Neutrophil (primary cell): ENCODE measurements at regions not wholly inside any gene's neighbourhood (a gene's known extent, or its start where the extent isn't known, plus 50 kb on each side); places are given as distances from the start of the nearest gene placed in this dataset.
"Not testable (repeated sequence)": the region's sequence is repeated elsewhere in the genome, so short reads cannot be mapped to it uniquely, and the experiment has no call there.

Experiments
- H3K27ac ChIP-seq: fragments of 200-600 bp; sonication (generic); 2 replicates; pipeline ENCODE4 v1.5.1; 2016; ENCODE audit warnings: mild to moderate bottlenecking, moderate library complexity
- H3K27me3 ChIP-seq: fragments of 200-600 bp; sonication (generic); 2 replicates; pipeline ENCODE4 v1.6.0; 2016; ENCODE audit warnings: mild to moderate bottlenecking
- H3K36me3 ChIP-seq: fragments of 200-600 bp; sonication (generic); 2 replicates; pipeline ENCODE4 v1.5.1; 2017
- H3K4me1 ChIP-seq, 2 experiments: fragments of 200-600 bp in 1 of 2; sonication (generic) in 1 of 2; 1 replicate in 1 of 2; 2 replicates in 1 of 2; pipeline versions ENCODE4 v1.5.1 to v1.6.1; 2013 to 2016; ENCODE audit warnings: low read depth in 1 of 2, low read length in 1 of 2, mild to moderate bottlenecking in 1 of 2, moderate library complexity in 1 of 2; ENCODE audit not compliant: control insufficient read depth in 1 of 2, insufficient read depth in 1 of 2
- H3K4me3 ChIP-seq, 2 experiments: fragments of 200-600 bp in 1 of 2; sonication (generic) in 1 of 2; 1 replicate in 1 of 2; 2 replicates in 1 of 2; pipeline ENCODE4 v1.5.1; 2013 to 2016; ENCODE audit warnings: low read depth in 1 of 2, low read length in 1 of 2, mild to moderate bottlenecking in 1 of 2, moderate library complexity in 1 of 2
- H3K9me3 ChIP-seq: fragments of 200-600 bp; sonication (generic); 2 replicates; pipeline ENCODE4 v1.5.1; 2016
- TF ChIP-seq, protein P1 (sequence below): fragments of 200-600 bp; sonication (generic); IDR thresholded peaks from 2 replicates; pipeline ENCODE4 v1.5.1; 2016; ENCODE audit warnings: antibody characterized with exemption

DNA sequence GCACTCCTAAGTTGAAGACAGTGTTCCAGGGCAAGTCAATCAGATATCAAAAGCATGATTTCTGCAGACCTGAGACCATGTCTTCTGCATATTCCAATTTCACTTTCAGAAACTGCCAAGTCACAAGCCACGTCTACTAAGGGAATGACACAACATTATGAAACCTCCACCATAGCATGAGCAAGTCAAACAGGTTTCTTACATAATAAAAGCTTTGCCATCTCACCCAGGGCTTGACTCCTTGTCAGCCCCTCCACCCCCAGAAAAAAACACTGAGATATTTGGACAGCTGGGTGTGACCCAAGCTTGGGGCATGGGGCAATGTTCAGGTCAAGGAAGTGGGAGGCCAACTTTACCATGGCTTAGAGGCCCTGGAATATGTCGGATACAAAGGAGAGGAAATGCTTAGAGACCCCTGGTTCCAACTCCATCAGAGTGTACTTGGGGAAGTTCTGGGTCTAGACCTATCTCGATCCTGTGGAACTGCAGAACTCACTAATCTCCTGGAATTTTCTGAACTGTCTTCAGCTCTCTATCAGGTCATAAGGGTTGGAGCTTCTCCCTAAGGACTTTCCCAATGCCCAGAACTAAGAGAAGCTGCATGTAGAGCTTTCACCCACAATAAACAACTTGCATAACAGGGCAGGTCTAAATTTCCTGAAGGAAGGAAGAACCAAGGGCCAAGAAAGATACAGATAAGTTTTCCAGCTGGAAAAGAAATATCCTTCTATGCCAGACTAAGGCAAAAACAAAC lies 80.6 kb upstream of the NAMPT start:
- H3K4me1 ChIP-seq, result peaks cover 60 to 78% of the 10 kb centered on the region in 2 experiments
- H3K27me3 ChIP-seq, result no peaks in the 10 kb centered on the region
- TF ChIP-seq, protein P1, sequence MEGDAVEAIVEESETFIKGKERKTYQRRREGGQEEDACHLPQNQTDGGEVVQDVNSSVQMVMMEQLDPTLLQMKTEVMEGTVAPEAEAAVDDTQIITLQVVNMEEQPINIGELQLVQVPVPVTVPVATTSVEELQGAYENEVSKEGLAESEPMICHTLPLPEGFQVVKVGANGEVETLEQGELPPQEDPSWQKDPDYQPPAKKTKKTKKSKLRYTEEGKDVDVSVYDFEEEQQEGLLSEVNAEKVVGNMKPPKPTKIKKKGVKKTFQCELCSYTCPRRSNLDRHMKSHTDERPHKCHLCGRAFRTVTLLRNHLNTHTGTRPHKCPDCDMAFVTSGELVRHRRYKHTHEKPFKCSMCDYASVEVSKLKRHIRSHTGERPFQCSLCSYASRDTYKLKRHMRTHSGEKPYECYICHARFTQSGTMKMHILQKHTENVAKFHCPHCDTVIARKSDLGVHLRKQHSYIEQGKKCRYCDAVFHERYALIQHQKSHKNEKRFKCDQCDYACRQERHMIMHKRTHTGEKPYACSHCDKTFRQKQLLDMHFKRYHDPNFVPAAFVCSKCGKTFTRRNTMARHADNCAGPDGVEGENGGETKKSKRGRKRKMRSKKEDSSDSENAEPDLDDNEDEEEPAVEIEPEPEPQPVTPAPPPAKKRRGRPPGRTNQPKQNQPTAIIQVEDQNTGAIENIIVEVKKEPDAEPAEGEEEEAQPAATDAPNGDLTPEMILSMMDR, result peak; percentile 48
- H3K27ac ChIP-seq, result peak overlapping the region; percentile 99
- H3K9me3 ChIP-seq, result no peaks in the 10 kb centered on the region
- H3K36me3 ChIP-seq, result no peaks in the 10 kb centered on the region
- peak overlapping the region; percentile 31 to 46 for H3K4me3 ChIP-seq

GRCh38 chr7:106362507-106362906 lies 77.7 kb upstream of the NAMPT start:
- H3K27me3 ChIP-seq, H3K36me3 ChIP-seq, H3K9me3 ChIP-seq, H3K4me3 ChIP-seq: not testable (repeated sequence)
- Histone ChIP-seq H3K27ac (peak overlapping the region; percentile 99), H3K4me1 (peaks cover 52 to 72% of the 10 kb centered on the region in 2 experiments)

DNA sequence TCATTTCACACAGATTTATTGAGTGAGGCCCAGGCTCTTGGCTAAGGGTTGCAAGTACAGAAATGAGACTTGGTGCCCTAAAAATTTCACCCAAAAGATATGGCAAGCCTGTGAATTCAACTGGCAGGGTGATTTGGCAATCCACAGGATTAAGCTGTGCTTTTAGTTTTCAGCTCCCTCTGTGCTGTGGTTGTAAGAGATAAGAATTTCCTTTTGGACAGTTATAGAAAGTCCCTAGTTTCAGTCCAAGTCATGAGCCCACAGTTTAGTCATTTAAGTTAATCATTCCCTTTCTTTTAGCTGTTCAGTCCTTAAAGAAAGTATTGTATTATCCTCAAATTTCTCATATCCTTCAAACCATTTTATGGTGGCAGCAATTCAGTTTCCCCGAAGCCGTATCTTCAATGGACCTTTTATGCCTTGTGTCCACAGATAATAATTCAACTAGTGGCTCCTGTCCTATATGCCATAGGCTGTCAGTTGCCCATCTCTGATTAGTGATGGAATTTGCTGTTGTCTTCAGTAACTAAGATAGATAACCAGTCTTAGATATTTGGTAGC lies 73.4 kb upstream of the NAMPT start:
- H3K36me3 ChIP-seq, result no peaks in the 10 kb centered on the region
- TF ChIP-seq, protein P1, result no peak
- peak overlapping the region; percentile 90 for H3K27ac ChIP-seq
- H3K4me3 ChIP-seq, result peak overlapping the region; percentile 19 to 38
- no peaks in the 10 kb centered on the region for H3K27me3 ChIP-seq
- H3K4me1 ChIP-seq, result peaks cover 37 to 62% of the 10 kb centered on the region in 2 experiments
- H3K9me3 ChIP-seq, result no peaks in the 10 kb centered on the region

DNA sequence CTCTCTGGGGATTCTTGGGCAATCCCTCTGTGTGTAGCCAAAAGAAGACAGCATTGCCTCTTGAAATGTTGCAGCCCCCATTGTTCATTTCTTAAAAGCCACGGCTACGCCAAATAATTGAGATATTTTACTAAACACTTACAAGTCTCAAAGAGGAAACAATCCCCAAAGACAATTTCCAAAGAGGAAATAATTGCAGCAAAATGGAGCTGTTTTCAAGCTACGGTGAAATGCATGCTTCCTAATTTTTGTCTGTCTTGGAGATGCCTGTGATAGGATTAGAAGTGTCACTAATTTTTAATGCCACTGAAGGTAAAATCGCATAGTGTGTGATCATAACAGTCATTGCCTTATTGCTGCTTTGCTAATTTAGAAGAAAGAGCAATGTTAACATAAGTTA lies 72.9 kb upstream of the NAMPT start:
- peak overlapping the region; percentile 90 for H3K27ac ChIP-seq
- TF ChIP-seq, protein P1, result no peak
- no peaks in the 10 kb centered on the region for H3K9me3 ChIP-seq
- peaks cover 37 to 58% of the 10 kb centered on the region in 2 experiments for H3K4me1 ChIP-seq
- peak overlapping the region; percentile 30 to 38 for H3K4me3 ChIP-seq
- H3K27me3 ChIP-seq, result no peaks in the 10 kb centered on the region
- H3K36me3 ChIP-seq, result no peaks in the 10 kb centered on the region

- H3K36me3 ChIP-seq, result no peaks in the 10 kb centered on the region
- TF ChIP-seq, protein P1, result no peak
- no peaks in the 10 kb centered on the region for H3K9me3 ChIP-seq
- peaks cover 33 to 48% of the 10 kb centered on the region in 2 experiments for H3K4me1 ChIP-seq
- peak overlapping the region; percentile 41 for H3K27ac ChIP-seq
- H3K4me3 ChIP-seq, result no peak overlapping the region
- H3K27me3 ChIP-seq, result no peaks in the 10 kb centered on the region
These were observed 70.0 kb upstream of the NAMPT start for GRCh38 chr7:106354822-106355221.

DNA sequence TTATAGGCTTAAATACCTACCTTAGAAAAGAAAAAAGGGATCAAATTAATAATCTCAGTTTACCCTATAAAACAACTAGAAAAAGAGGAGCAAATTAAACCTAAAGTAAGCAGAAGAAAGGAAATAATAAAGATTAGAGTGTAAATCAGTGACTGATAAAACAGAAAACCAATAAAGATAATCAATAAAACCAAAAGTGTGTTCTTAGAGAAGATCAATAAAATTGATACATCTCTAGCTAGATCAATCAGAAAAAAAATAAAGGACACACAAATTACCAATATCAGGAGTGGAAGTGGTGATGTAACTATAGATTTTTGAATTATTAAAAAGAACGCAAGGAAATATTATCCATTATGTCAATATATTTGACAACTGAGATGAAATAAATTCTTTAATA lies 69.2 kb upstream of the NAMPT start:
- Histone ChIP-seq H3K9me3 (no peaks in the 10 kb centered on the region), H3K27ac (no peak overlapping the region), H3K36me3 (no peaks in the 10 kb centered on the region), H3K4me1 (peaks cover 33 to 51% of the 10 kb centered on the region in 2 experiments), H3K4me3 (no peak overlapping the region), H3K27me3 (no peaks in the 10 kb centered on the region)
- TF ChIP-seq, protein P1, result no peak
